CD4-positive, alpha-beta T cell treated with Interleukin-1 beta for 1 hour (primary cell): ENCODE measurements at regions not wholly inside any gene's neighbourhood (a gene's known extent, or its start where the extent isn't known, plus 50 kb on each side); places are given as distances from the start of the nearest gene placed in this dataset.

Experiments used
- DNase-seq, 2 donors: peaks; one replicate each; pipeline ENCODE4 v3.0.0-alpha.2; 2020 to 2022

- no peak for DNase-seq
Observed at GRCh38 chr3:130843441-130843840, 50.4 kb upstream of the ATP2C1 start.
